Neuronal stem cell (in vitro differentiated cells): ENCODE measurements at regions not wholly inside any gene's neighbourhood (a gene's known extent, or its start where the extent isn't known, plus 50 kb on each side); places are given as distances from the start of the nearest gene placed in this dataset.

ENCODE experiments used
- DNase-seq: peaks from one replicate; pipeline ENCODE4 v3.0.0-alpha.2; 2013; ENCODE audit warnings: low spot score
- H2AFZ ChIP-seq: one replicate; pipeline ENCODE4 v1.6.1; 2013; ENCODE audit warnings: mild to moderate bottlenecking, low read length, inconsistent platforms
- H2AK5ac ChIP-seq: 2 replicates; pipeline ENCODE4 v1.6.1; 2013; ENCODE audit warnings: low read depth, mild to moderate bottlenecking, inconsistent platforms, low read length, moderate library complexity, mixed read lengths
- H2BK120ac ChIP-seq: 2 replicates; pipeline ENCODE4 v1.6.1; 2013; ENCODE audit warnings: low read depth, mild to moderate bottlenecking, inconsistent platforms, low read length, moderate library complexity, mixed read lengths
- H2BK12ac ChIP-seq: one replicate; pipeline ENCODE4 v1.6.1; 2013; ENCODE audit warnings: low read length, inconsistent platforms
- H2BK15ac ChIP-seq: 2 replicates; pipeline ENCODE4 v1.6.1; 2013; ENCODE audit warnings: mild to moderate bottlenecking, low read length, inconsistent platforms, mixed read lengths
- H2BK5ac ChIP-seq: one replicate; pipeline ENCODE4 v1.6.1; 2013; ENCODE audit warnings: inconsistent platforms, mild to moderate bottlenecking, low read length, moderate library complexity
- H3K14ac ChIP-seq: one replicate; pipeline ENCODE4 v1.6.1; 2013; ENCODE audit warnings: low read length, inconsistent platforms
- H3K18ac ChIP-seq: 2 replicates; pipeline ENCODE4 v1.6.1; 2013; ENCODE audit warnings: low read length, inconsistent platforms
- H3K23ac ChIP-seq: 2 replicates; pipeline ENCODE4 v1.6.1; 2013; ENCODE audit warnings: low read depth, mild to moderate bottlenecking, mixed read lengths, low read length, inconsistent platforms; ENCODE audit not compliant: poor library complexity
- H3K27ac ChIP-seq: replicated peaks from 3 replicates; pipeline ENCODE4 v1.5.1; 2013; ENCODE audit warnings: low read length, inconsistent platforms
- H3K27me3 ChIP-seq, 3 experiments: 2 replicates each; pipeline ENCODE4 v1.6.1; 2013; ENCODE audit warnings: low read length in 3 of 3, mild to moderate bottlenecking in 2 of 3, inconsistent platforms in 1 of 3, low read depth in 1 of 3, mixed read lengths in 1 of 3, moderate library complexity in 1 of 3; ENCODE audit not compliant: control insufficient read depth in 3 of 3, insufficient read depth in 3 of 3
- H3K36me3 ChIP-seq, 2 donors: replicated peaks in 1 of 2; 2 replicates each; pipeline ENCODE4 v1.6.1; 2013; ENCODE audit warnings: low read length in 2 of 2; ENCODE audit not compliant: control insufficient read depth in 2 of 2, insufficient read depth in 2 of 2
- H3K4ac ChIP-seq: 2 replicates; pipeline ENCODE4 v1.6.1; 2013; ENCODE audit warnings: inconsistent platforms, mild to moderate bottlenecking, low read length, moderate library complexity
- H3K4me1 ChIP-seq, 2 donors: 1 replicate in 1 of 2; 2 replicates in 1 of 2; pipeline ENCODE4 v1.6.1; 2013; ENCODE audit warnings: low read length in 2 of 2, low read depth in 1 of 2; ENCODE audit not compliant: control insufficient read depth in 2 of 2, insufficient read depth in 1 of 2
- H3K4me2 ChIP-seq: one replicate; pipeline ENCODE4 v1.6.1; 2013; ENCODE audit warnings: mild to moderate bottlenecking, low read length, inconsistent platforms; ENCODE audit not compliant: insufficient read depth, poor library complexity, severe bottlenecking
- H3K4me3 ChIP-seq, 2 donors: 2 replicates each; pipeline ENCODE4 v1.5.1; 2013; ENCODE audit warnings: low read length in 2 of 2, mild to moderate bottlenecking in 2 of 2, inconsistent platforms in 1 of 2, moderate library complexity in 1 of 2
- H3K79me1 ChIP-seq: one replicate; pipeline ENCODE4 v1.6.1; 2013; ENCODE audit warnings: low read depth, mild to moderate bottlenecking, inconsistent platforms, low read length, moderate library complexity
- H3K9ac ChIP-seq: one replicate; pipeline ENCODE4 v1.6.1; 2013; ENCODE audit warnings: mild to moderate bottlenecking, low read depth, low read length, inconsistent platforms; ENCODE audit not compliant: poor library complexity
- H3K9me3 ChIP-seq, 2 donors: replicated peaks in 1 of 2; 2 replicates each; pipeline versions ENCODE3 to v1.6.1; 2013; ENCODE audit warnings: low read length in 2 of 2, mild to moderate bottlenecking in 2 of 2, inconsistent platforms in 1 of 2, low read depth in 1 of 2, mixed read lengths in 1 of 2, moderate library complexity in 1 of 2; ENCODE audit not compliant: control insufficient read depth in 2 of 2, insufficient read depth in 1 of 2
- H4K8ac ChIP-seq: one replicate; pipeline ENCODE4 v1.6.1; 2013; ENCODE audit warnings: low read depth, mild to moderate bottlenecking, inconsistent platforms, low read length, moderate library complexity
- H4K91ac ChIP-seq: one replicate; pipeline ENCODE4 v1.6.1; 2013; ENCODE audit warnings: low read length, low read depth, mild to moderate bottlenecking, inconsistent platforms; ENCODE audit not compliant: poor library complexity
- WGBS, 2 donors: extraction: QIAGEN DNeasy Blood & Tissue Kit; methylation state at CpG; one replicate each; pipeline ENCODE4 v1.1.7; 2013; ENCODE audit warnings: missing lambda C conversion rate in 2 of 2, mixed read lengths in 1 of 2; ENCODE audit not compliant: insufficient read length in 2 of 2, insufficient replicate concordance in 1 of 2; ENCODE audit errors: extremely low coverage in 2 of 2; 5-methylcytosine and 5-hydroxymethylcytosine counted together

GRCh38 chrX:9379697-9380551 lies 84.9 kb upstream of the TBL1X start:
- no peak overlapping the region for H3K14ac ChIP-seq
- H3K23ac ChIP-seq, result no peak overlapping the region
- H2BK5ac ChIP-seq, result no peak overlapping the region
- H2BK15ac ChIP-seq, result no peak overlapping the region
- no peaks in the 10 kb centered on the region for H3K4me1 ChIP-seq
- H3K4me3 ChIP-seq, result no peak overlapping the region
- no peak overlapping the region for H3K18ac ChIP-seq
- no peak overlapping the region for H2AK5ac ChIP-seq
- H3K4me2 ChIP-seq, result no peak overlapping the region
- no peaks in the 10 kb centered on the region for H3K27me3 ChIP-seq
- no peaks in the 10 kb centered on the region for H3K36me3 ChIP-seq
- no peak overlapping the region for H3K9ac ChIP-seq
- H2BK12ac ChIP-seq, result no peak overlapping the region
- H4K91ac ChIP-seq, result no peak overlapping the region
- no peak overlapping the region for H2AFZ ChIP-seq
- H3K79me1 ChIP-seq, result no peaks in the 10 kb centered on the region
- H3K27ac ChIP-seq, result no peak overlapping the region
- H2BK120ac ChIP-seq, result no peak overlapping the region
- WGBS, 2 donors, result no CpG with 5 or more reads among the region's 10 CpGs
- DNase-seq, result no peak
- no peaks in the 10 kb centered on the region for H3K9me3 ChIP-seq
- no peak overlapping the region for H3K4ac ChIP-seq
- H4K8ac ChIP-seq, result no peak overlapping the region

DNA sequence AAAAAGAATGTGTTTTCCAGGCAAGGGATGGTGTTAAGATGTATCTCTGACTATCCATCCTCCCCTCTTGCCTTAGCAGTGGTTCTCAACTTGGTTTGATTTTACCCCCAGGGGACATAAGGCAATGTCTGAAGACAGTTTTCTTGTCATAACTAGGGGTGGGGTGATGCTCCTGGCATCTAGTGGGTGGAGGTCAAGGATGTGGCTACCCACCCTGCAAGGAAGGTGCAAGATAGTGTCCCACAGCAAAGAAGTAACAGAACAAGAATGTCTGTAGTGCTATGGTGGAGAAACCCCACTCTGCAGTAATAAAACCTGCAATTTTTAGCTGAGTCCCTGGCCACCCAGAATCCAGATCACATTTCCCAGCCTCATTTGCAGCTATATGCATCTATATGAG lies 81.2 kb upstream of the TBL1X start:
- no peak overlapping the region for H4K91ac ChIP-seq
- no peaks in the 10 kb centered on the region for H3K9me3 ChIP-seq
- H2BK12ac ChIP-seq, result no peak overlapping the region
- no peak for DNase-seq
- H2BK5ac ChIP-seq, result no peak overlapping the region
- H3K4me2 ChIP-seq, result no peak overlapping the region
- no peak overlapping the region for H2BK15ac ChIP-seq
- H2AK5ac ChIP-seq, result no peak overlapping the region
- H3K14ac ChIP-seq, result no peak overlapping the region
- no peak overlapping the region for H2AFZ ChIP-seq
- H2BK120ac ChIP-seq, result no peak overlapping the region
- no peak overlapping the region for H4K8ac ChIP-seq
- no peak overlapping the region for H3K23ac ChIP-seq
- no peaks in the 10 kb centered on the region for H3K79me1 ChIP-seq
- H3K27me3 ChIP-seq, result no peaks in the 10 kb centered on the region
- H3K4me3 ChIP-seq, result no peak overlapping the region
- H3K4ac ChIP-seq, result no peak overlapping the region
- no peak overlapping the region for H3K18ac ChIP-seq
- H3K36me3 ChIP-seq, result no peaks in the 10 kb centered on the region
- H3K27ac ChIP-seq, result no peak overlapping the region
- no peak overlapping the region for H3K9ac ChIP-seq
- no peaks in the 10 kb centered on the region for H3K4me1 ChIP-seq

GRCh38 chrX:9388450-9388849 lies 76.4 kb upstream of the TBL1X start:
- H2AFZ ChIP-seq, result no peak overlapping the region
- H3K4me1 ChIP-seq, result no peaks in the 10 kb centered on the region
- no peak overlapping the region for H3K9ac ChIP-seq
- H4K8ac ChIP-seq, result no peak overlapping the region
- no peak overlapping the region for H2BK15ac ChIP-seq
- no peak overlapping the region for H2BK120ac ChIP-seq
- no peak overlapping the region for H3K18ac ChIP-seq
- no peaks in the 10 kb centered on the region for H3K36me3 ChIP-seq
- no peak overlapping the region for H2BK5ac ChIP-seq
- DNase-seq, result no peak
- no peak overlapping the region for H2BK12ac ChIP-seq
- no peaks in the 10 kb centered on the region for H3K9me3 ChIP-seq
- no peak overlapping the region for H3K23ac ChIP-seq
- H2AK5ac ChIP-seq, result no peak overlapping the region
- H3K27ac ChIP-seq, result no peak overlapping the region
- WGBS, 2 donors, result no CpG with 5 or more reads among the region's 1 CpG
- no peak overlapping the region for H3K4ac ChIP-seq
- no peaks in the 10 kb centered on the region for H3K79me1 ChIP-seq
- no peaks in the 10 kb centered on the region for H3K27me3 ChIP-seq
- no peak overlapping the region for H4K91ac ChIP-seq
- no peak overlapping the region for H3K14ac ChIP-seq
- H3K4me2 ChIP-seq, result no peak overlapping the region
- H3K4me3 ChIP-seq, result no peak overlapping the region

- H3K9me3 ChIP-seq, result no peaks in the 10 kb centered on the region
- no peaks in the 10 kb centered on the region for H3K4me1 ChIP-seq
- no peak overlapping the region for H3K4me2 ChIP-seq
- no peak overlapping the region for H3K27ac ChIP-seq
- no peak overlapping the region for H4K91ac ChIP-seq
- no peak overlapping the region for H2BK120ac ChIP-seq
- no peaks in the 10 kb centered on the region for H3K79me1 ChIP-seq
- no peak overlapping the region for H3K14ac ChIP-seq
- WGBS, 2 donors, result no CpG with 5 or more reads among the region's 1 CpG
- no peak overlapping the region for H3K9ac ChIP-seq
- H2BK12ac ChIP-seq, result no peak overlapping the region
- H2BK15ac ChIP-seq, result no peak overlapping the region
- no peak for DNase-seq
- H3K36me3 ChIP-seq, result no peaks in the 10 kb centered on the region
- no peak overlapping the region for H3K18ac ChIP-seq
- H3K4me3 ChIP-seq, result no peak overlapping the region
- no peak overlapping the region for H3K23ac ChIP-seq
- H2AFZ ChIP-seq, result no peak overlapping the region
- no peaks in the 10 kb centered on the region for H3K27me3 ChIP-seq
- no peak overlapping the region for H2BK5ac ChIP-seq
- no peak overlapping the region for H3K4ac ChIP-seq
- no peak overlapping the region for H4K8ac ChIP-seq
- H2AK5ac ChIP-seq, result no peak overlapping the region
Observed at GRCh38 chrX:9390121-9390520, 74.7 kb upstream of the TBL1X start.
